Gastroesophageal sphincter (tissue), 4 donors: ENCODE measurements at regions not wholly inside any gene's neighbourhood (a gene's known extent, or its start where the extent isn't known, plus 50 kb on each side); places are given as distances from the start of the nearest gene placed in this dataset.
A peak's percentile ranks its signal among the peaks of the same experiment; 100 is the strongest.

Experiments used
- ATAC-seq: fragments of 150-250 bp; one replicate; pipeline ENCODE4 v1.9.1; 2016; ENCODE audit warnings: mild to moderate bottlenecking, moderate library complexity
- H3K27ac ChIP-seq, 4 donors: fragments of 200-600 bp; sonication (generic) in 3 of 4; 1 replicate in 3 of 4; 2 replicates in 1 of 4; pipeline ENCODE4 v1.5.1; 2016 to 2019
- H3K27me3 ChIP-seq: fragments of 200-600 bp; sonication (generic); one replicate; pipeline ENCODE4 v1.5.1; 2019
- H3K36me3 ChIP-seq, 2 donors: fragments of 200-600 bp; sonication (generic); one replicate each; pipeline ENCODE4 v1.5.1; 2019; ENCODE audit warnings: control low read depth in 1 of 2
- H3K4me1 ChIP-seq, 3 donors: fragments of 200-600 bp; sonication (generic); 1 replicate in 2 of 3; 2 replicates in 1 of 3; pipeline ENCODE4 v1.5.1; 2016 to 2019; ENCODE audit warnings: control low read depth in 2 of 3
- H3K4me3 ChIP-seq, 2 donors: fragments of 200-600 bp; sonication (generic); one replicate each; pipeline ENCODE4 v1.5.1; 2019; ENCODE audit warnings: mild to moderate bottlenecking in 1 of 2, moderate library complexity in 1 of 2
- H3K9me3 ChIP-seq, 3 donors: fragments of 200-600 bp; sonication (generic); one replicate each; pipeline ENCODE4 v1.5.1; 2017 to 2019; ENCODE audit warnings: control low read depth in 2 of 3
- CTCF ChIP-seq, 4 experiments: fragments of 200-600 bp in 2 of 4; fragments of 450-650 bp in 2 of 4; sonication (generic) in 1 of 4; IDR thresholded peaks; one replicate each; pipeline ENCODE4 v1.5.1; 2017 to 2019; ENCODE audit warnings: antibody characterized with exemption in 4 of 4, mild to moderate bottlenecking in 2 of 4, moderate library complexity in 2 of 4
- EP300 ChIP-seq: sonication (generic); formaldehyde crosslinking; IDR thresholded peaks from one replicate; pipeline ENCODE4 v1.6.1; 2017; ENCODE audit warnings: antibody characterized with exemption, mild to moderate bottlenecking
- POLR2A ChIP-seq, 2 donors: fragments of 450-650 bp; IDR thresholded peaks; one replicate each; pipeline ENCODE4 v1.6.1; 2017; ENCODE audit warnings: antibody characterized with exemption in 2 of 2, mild to moderate bottlenecking in 2 of 2, moderate library complexity in 1 of 2
- POLR2AphosphoS5 ChIP-seq: sonication (generic); formaldehyde crosslinking; IDR thresholded peaks from one replicate; pipeline ENCODE4 v1.6.1; 2017; ENCODE audit warnings: antibody characterized with exemption
- WGBS, 2 donors: methylation state at CpG; one replicate each; pipeline ENCODE4 v1.1.5; 2018; ENCODE audit warnings: low coverage in 1 of 2; 5-methylcytosine and 5-hydroxymethylcytosine counted together

- H3K4me1 ChIP-seq = peaks cover 0 to 14% (median 0%) of the 10 kb centered on the region in 3 donors
- no peaks in the 10 kb centered on the region for H3K36me3 ChIP-seq
- TF ChIP-seq POLR2A (IDR thresholded peaks at IDR 0.05) (no peak), CTCF (IDR thresholded peaks at IDR 0.05) (no peak), POLR2AphosphoS5 (no peak), EP300 (no peak)
- H3K9me3 ChIP-seq = no peaks in the 10 kb centered on the region
- no peak overlapping the region for H3K4me3 ChIP-seq
- no peaks in the 10 kb centered on the region for H3K27me3 ChIP-seq
- WGBS, 2 donors = 24 to 43% methylated on average over 2 to 3 of the region's 3 CpGs
- no peak for ATAC-seq
- H3K27ac ChIP-seq = peak overlapping the region; percentile 27 to 74 (median 63)
Measured at GRCh38 chr9:18371621-18372020, 102.3 kb upstream of the ADAMTSL1 start.

DNA sequence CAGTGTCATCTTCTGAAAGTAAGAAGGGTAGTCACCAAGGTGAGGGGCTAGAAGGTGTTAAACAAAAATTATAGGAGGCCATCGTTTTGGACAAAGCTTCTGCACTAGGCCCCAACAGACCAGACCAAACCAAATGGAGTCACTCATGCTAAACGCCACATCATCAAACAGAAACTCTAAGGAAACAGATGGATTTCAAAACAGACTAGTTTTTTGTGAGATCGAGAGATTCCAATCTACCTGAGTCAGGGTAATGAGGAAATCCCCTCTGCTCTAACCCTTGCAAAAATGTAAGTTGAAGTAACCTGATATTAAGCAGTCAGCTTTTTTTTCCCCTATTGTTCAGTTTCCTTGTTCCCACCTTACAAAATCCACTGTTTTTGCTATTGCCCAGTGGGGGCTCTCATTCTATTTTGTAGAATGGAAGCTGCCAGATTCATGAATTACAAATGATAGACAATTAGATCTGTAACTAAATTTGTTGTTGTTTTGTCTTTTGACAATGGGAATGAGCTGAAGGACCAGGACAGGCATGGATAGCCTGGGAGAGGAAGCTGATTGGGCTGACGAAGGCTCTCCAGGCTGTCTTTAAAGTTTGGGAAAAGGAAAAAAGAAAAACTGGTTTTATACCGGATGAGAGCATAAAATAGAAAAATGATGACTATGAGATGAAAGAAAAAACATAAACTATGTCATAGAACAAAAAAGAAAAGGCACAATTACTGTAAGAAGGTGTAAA is 94.7 kb upstream of the ADAMTSL1 start:
- TF ChIP-seq CTCF (IDR thresholded peaks at IDR 0.05) (no peak), EP300 (no peak), POLR2AphosphoS5 (no peak), POLR2A (IDR thresholded peaks at IDR 0.05) (no peak)
- WGBS, 2 donors = 41 to 78% methylated on average over 3 to 5 of the region's 5 CpGs
- ATAC-seq = no peak
- peaks cover 0 to 13% (median 0%) of the 10 kb centered on the region in 3 donors for H3K4me1 ChIP-seq
- H3K9me3 ChIP-seq = no peaks in the 10 kb centered on the region
- H3K27ac ChIP-seq = no peak overlapping the region
- H3K4me3 ChIP-seq = no peak overlapping the region
- H3K36me3 ChIP-seq = no peaks in the 10 kb centered on the region
- H3K27me3 ChIP-seq = no peaks in the 10 kb centered on the region

DNA sequence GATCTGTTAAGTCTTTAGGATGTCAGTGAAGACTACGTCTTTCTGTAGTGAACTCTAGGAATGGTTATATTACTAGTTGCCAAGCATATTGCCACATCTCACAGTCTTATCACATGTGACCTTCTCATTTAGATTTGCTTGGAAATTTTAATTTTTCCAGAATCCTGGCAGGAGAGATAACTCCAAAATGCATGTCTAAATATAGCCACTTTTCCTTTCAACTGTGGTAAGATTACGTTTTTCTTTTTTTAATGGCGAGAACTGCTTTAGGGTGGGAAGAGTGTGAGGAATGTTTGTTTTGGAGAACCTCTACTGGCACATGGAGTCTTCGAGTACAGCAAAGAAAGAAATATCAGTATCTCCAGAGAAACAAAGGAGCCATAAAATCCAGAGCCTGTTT is 91.7 kb upstream of the ADAMTSL1 start:
- WGBS, 2 donors = 31 to 51% methylated on average over 4 of the region's 4 CpGs
- no peak for ATAC-seq
- peaks cover 0 to 13% (median 0%) of the 10 kb centered on the region in 3 donors for H3K4me1 ChIP-seq
- H3K9me3 ChIP-seq = no peaks in the 10 kb centered on the region
- H3K27me3 ChIP-seq = no peaks in the 10 kb centered on the region
- TF ChIP-seq EP300 = no peak
- TF ChIP-seq CTCF (IDR thresholded peaks at IDR 0.05) = no peak
- no peak for TF ChIP-seq POLR2AphosphoS5
- TF ChIP-seq POLR2A (IDR thresholded peaks at IDR 0.05) = no peak
- H3K27ac ChIP-seq = peak overlapping the region in 1 of 4 donors; percentile 1
- no peak overlapping the region for H3K4me3 ChIP-seq
- no peaks in the 10 kb centered on the region for H3K36me3 ChIP-seq

GRCh38 chr9:18384066-18384465 is 89.9 kb upstream of the ADAMTSL1 start:
- Histone ChIP-seq H3K27me3 (no peaks in the 10 kb centered on the region), H3K4me1 (peaks cover 0 to 13% (median 0%) of the 10 kb centered on the region in 3 donors), H3K36me3 (no peaks in the 10 kb centered on the region), H3K27ac (no peak overlapping the region), H3K4me3 (no peak overlapping the region), H3K9me3 (no peaks in the 10 kb centered on the region)
- WGBS, 2 donors = 88 to 95% methylated on average over 3 to 4 of the region's 4 CpGs
- ATAC-seq = no peak
- TF ChIP-seq POLR2AphosphoS5 = no peak
- TF ChIP-seq CTCF (IDR thresholded peaks at IDR 0.05) = no peak
- no peak for TF ChIP-seq POLR2A (IDR thresholded peaks at IDR 0.05)
- TF ChIP-seq EP300 = no peak
